Muscle layer of duodenum (tissue), 2 donors: ENCODE measurements at regions not wholly inside any gene's neighbourhood (a gene's known extent, or its start where the extent isn't known, plus 50 kb on each side); places are given as distances from the start of the nearest gene placed in this dataset.

Source experiments
- H3K27ac ChIP-seq: one replicate; pipeline ENCODE4 v1.7.0; 2013; ENCODE audit warnings: mild to moderate bottlenecking, low read length
- H3K27me3 ChIP-seq: one replicate; pipeline ENCODE4 v1.7.0; 2013; ENCODE audit warnings: low read depth, mild to moderate bottlenecking, control low read depth, low read length
- H3K36me3 ChIP-seq, 2 donors: one replicate each; pipeline ENCODE4 v1.7.0; 2013; ENCODE audit warnings: low read length in 2 of 2, control low read depth in 1 of 2, mild to moderate bottlenecking in 1 of 2; ENCODE audit not compliant: insufficient read depth in 2 of 2, control insufficient read depth in 1 of 2
- H3K4me1 ChIP-seq, 2 donors: one replicate each; pipeline ENCODE4 v1.7.0; 2013; ENCODE audit warnings: low read length in 2 of 2, mild to moderate bottlenecking in 2 of 2, control low read depth in 1 of 2, moderate library complexity in 1 of 2; ENCODE audit not compliant: insufficient read depth in 2 of 2, control insufficient read depth in 1 of 2
- H3K4me3 ChIP-seq, 2 donors: one replicate each; pipeline ENCODE4 v1.7.0; 2013; ENCODE audit warnings: low read length in 2 of 2, low read depth in 1 of 2, mild to moderate bottlenecking in 1 of 2
- H3K9me3 ChIP-seq, 2 donors: one replicate each; pipeline ENCODE4 v1.7.0; 2013; ENCODE audit warnings: low read length in 2 of 2, control low read depth in 1 of 2, mild to moderate bottlenecking in 1 of 2; ENCODE audit not compliant: control insufficient read depth in 1 of 2
- donor health status: healthy.

DNA sequence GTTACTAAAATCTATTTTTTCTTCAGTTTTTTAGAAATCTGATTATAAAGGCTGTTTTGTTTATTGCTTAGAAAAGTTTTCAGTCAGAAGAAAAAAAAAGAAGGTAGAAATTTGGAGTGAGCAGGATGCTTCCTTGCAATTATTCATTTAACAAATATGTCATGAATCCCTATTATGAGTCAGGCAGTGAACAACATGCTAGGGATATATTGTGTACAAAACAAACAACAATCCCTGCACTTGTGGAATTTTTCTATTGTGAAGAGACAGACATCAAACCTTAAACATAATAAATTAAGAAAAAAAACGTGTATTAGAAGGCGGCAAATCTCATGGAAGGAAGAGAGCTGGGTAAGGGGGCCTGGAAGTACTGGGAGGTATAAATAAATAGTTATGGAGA lies 664.1 kb upstream of the CAMK1G start:
- Histone ChIP-seq H3K9me3 (no peaks in the 10 kb centered on the region), H3K27ac (no peak overlapping the region), H3K36me3 (no peaks in the 10 kb centered on the region), H3K4me3 (no peak overlapping the region), H3K27me3 (no peaks in the 10 kb centered on the region), H3K4me1 (no peaks in the 10 kb centered on the region)

GRCh38 chr1:208921259-208921658 lies 662.3 kb upstream of the CAMK1G start:
- H3K27me3 ChIP-seq, result no peaks in the 10 kb centered on the region
- no peak overlapping the region for H3K27ac ChIP-seq
- no peaks in the 10 kb centered on the region for H3K9me3 ChIP-seq
- H3K36me3 ChIP-seq, result no peaks in the 10 kb centered on the region
- H3K4me1 ChIP-seq, result no peaks in the 10 kb centered on the region
- no peak overlapping the region for H3K4me3 ChIP-seq

GRCh38 chr1:208923456-208923855 lies 660.1 kb upstream of the CAMK1G start:
- H3K9me3 ChIP-seq, result no peaks in the 10 kb centered on the region
- H3K27ac ChIP-seq, result no peak overlapping the region
- no peaks in the 10 kb centered on the region for H3K27me3 ChIP-seq
- no peak overlapping the region for H3K4me3 ChIP-seq
- no peaks in the 10 kb centered on the region for H3K36me3 ChIP-seq
- H3K4me1 ChIP-seq, result no peaks in the 10 kb centered on the region

DNA sequence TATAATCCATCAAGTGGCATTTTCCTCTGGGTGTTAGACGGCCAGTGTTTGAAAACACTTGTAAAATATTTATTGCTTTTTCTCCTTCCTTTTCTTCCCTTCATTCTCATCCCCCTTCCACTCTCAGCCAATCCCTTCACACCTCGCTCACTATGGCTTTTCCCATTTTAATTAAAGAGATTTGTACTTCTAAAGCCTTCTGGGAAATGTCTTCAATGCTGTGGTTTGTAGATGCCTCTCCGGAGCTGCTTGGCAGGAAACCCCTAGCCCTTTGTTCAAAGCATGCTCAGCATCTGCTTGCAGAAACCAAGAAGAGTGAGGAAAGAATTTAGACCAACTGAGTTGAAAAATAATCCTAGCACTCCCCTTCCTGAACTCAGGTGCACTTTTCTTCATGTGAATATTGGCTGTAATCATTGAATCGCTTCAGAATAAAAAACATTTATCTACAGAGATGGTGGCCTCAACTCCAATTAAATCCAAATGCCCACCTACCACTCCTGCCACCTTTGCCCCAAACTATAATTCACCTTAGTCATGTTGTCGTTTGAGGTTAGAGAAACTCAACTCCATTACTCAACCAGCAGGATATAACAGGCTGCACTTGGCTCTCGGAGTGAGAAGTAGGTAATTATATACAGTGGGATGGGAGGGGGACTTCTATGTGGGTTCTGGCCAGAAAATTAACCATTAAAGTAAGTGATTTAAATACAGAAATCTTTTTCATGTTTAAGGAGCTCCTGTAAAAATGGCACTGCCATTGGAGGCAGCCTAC lies 659.4 kb upstream of the CAMK1G start:
- Histone ChIP-seq H3K9me3 (no peaks in the 10 kb centered on the region), H3K27ac (no peak overlapping the region), H3K27me3 (no peaks in the 10 kb centered on the region), H3K36me3 (no peaks in the 10 kb centered on the region), H3K4me1 (no peaks in the 10 kb centered on the region), H3K4me3 (no peak overlapping the region)

- no peak overlapping the region for H3K27ac ChIP-seq
These were observed 658.6 kb upstream of the CAMK1G start for GRCh38 chr1:208924928-208925327.

GRCh38 chr1:208928349-208929010 lies 655.0 kb upstream of the CAMK1G start:
- Histone ChIP-seq H3K4me3 (no peak overlapping the region), H3K27ac (no peak overlapping the region), H3K9me3 (no peaks in the 10 kb centered on the region), H3K4me1 (no peaks in the 10 kb centered on the region), H3K27me3 (no peaks in the 10 kb centered on the region), H3K36me3 (no peaks in the 10 kb centered on the region)

More at GRCh38 chr1:208924928-208925327, 658.6 kb upstream of the CAMK1G start:
- H3K36me3 ChIP-seq, result no peaks in the 10 kb centered on the region
- H3K27me3 ChIP-seq, result no peaks in the 10 kb centered on the region
- H3K4me1 ChIP-seq, result no peaks in the 10 kb centered on the region
- no peaks in the 10 kb centered on the region for H3K9me3 ChIP-seq
- H3K4me3 ChIP-seq, result no peak overlapping the region

- Histone ChIP-seq H3K27ac (no peak overlapping the region), H3K4me1 (no peaks in the 10 kb centered on the region), H3K36me3 (no peaks in the 10 kb centered on the region), H3K27me3 (no peaks in the 10 kb centered on the region), H3K9me3 (no peaks in the 10 kb centered on the region), H3K4me3 (no peak overlapping the region)
These were observed 653.9 kb upstream of the CAMK1G start for GRCh38 chr1:208929575-208929974.

DNA sequence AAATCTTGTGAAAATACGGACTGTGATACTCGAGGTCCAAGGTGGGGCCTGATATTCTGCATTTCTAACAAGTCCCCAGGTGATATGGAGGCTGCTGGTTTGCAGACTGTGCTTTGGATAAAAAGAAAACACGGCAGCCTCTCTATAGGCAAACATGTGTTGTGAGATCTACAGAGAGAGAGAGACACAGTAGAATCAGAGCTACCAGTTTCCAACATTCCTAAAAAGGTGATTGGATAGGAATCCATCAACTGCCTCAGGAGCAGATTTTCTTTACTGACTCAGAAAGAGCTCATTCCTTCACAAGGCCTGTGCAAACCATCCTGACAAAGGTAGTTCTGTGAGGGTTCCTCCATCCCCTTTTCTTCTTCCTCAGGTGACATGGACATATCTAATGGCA lies 651.6 kb upstream of the CAMK1G start:
- no peak overlapping the region for H3K27ac ChIP-seq
- no peaks in the 10 kb centered on the region for H3K9me3 ChIP-seq
- no peaks in the 10 kb centered on the region for H3K4me1 ChIP-seq
- H3K27me3 ChIP-seq, result no peaks in the 10 kb centered on the region
- H3K4me3 ChIP-seq, result no peak overlapping the region
- H3K36me3 ChIP-seq, result no peaks in the 10 kb centered on the region

GRCh38 chr1:208933984-208934525 lies 649.5 kb upstream of the CAMK1G start:
- H3K4me3 ChIP-seq, result no peak overlapping the region
- no peak overlapping the region for H3K27ac ChIP-seq
- no peaks in the 10 kb centered on the region for H3K36me3 ChIP-seq
- H3K9me3 ChIP-seq, result no peaks in the 10 kb centered on the region
- no peaks in the 10 kb centered on the region for H3K27me3 ChIP-seq
- no peaks in the 10 kb centered on the region for H3K4me1 ChIP-seq

- Histone ChIP-seq H3K9me3 (no peaks in the 10 kb centered on the region), H3K4me1 (no peaks in the 10 kb centered on the region), H3K27me3 (no peaks in the 10 kb centered on the region), H3K36me3 (no peaks in the 10 kb centered on the region), H3K27ac (no peak overlapping the region), H3K4me3 (no peak overlapping the region)
These were observed 648.6 kb upstream of the CAMK1G start for GRCh38 chr1:208934933-208935332.

DNA sequence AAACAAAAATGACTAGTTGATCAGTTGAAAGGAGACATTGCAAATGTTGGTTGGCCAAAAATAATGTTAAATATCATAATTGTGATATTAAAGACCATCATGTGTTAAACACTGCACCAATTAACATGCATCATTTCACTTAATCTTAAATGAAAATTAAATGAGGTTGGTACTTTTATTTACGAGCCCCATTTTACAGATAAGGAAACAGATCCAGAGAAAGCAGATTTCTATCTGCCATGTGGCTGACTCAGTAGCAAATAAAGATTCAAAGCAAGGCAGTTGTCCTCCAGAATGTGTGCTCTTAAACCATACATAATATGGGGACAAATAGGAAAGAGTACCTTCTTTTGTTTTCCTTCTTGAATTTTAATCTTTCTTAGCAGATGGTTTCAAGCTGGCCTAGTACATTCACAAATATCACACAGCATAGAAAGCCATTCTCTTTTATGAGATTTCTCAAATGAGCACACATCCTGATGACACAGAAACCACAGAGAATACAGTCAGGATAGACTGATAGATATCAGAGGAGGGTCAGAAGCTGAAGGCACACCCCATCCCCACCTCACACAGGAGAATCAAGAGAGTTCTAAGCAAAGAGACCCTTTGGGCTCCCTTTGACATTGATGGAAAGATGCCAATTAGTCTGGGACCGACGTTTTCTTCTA lies 647.9 kb upstream of the CAMK1G start:
- Histone ChIP-seq H3K36me3 (no peaks in the 10 kb centered on the region), H3K4me1 (no peaks in the 10 kb centered on the region), H3K9me3 (no peaks in the 10 kb centered on the region), H3K27ac (no peak overlapping the region), H3K27me3 (no peaks in the 10 kb centered on the region), H3K4me3 (no peak overlapping the region)
